HEK293T (cell line): ENCODE measurements at regions not wholly inside any gene's neighbourhood (a gene's known extent, or its start where the extent isn't known, plus 50 kb on each side); places are given as distances from the start of the nearest gene placed in this dataset.

Experiments
- CTCF ChIA-PET: fragments of 350-600 bp; formaldehyde crosslinking; extraction: SDS; loops from one replicate; lab custom pipeline; 2021; ENCODE audit warnings: antibody characterized with exemption, inconsistent platforms; lab: Yijun Ruan, JAX
- POLR2A ChIA-PET: fragments of 350-600 bp; formaldehyde crosslinking; extraction: SDS; loops from one replicate; lab custom pipeline; 2020; ENCODE audit warnings: antibody characterized with exemption, inconsistent platforms; lab: Yijun Ruan, JAX
- DNase-seq: peaks from one replicate; pipeline ENCODE4 v3.0.0; 2012; ENCODE audit warnings: mixed read lengths; ENCODE audit errors: extremely low spot score
- ARNT ChIP-seq: fragments of 450-650 bp; IDR thresholded peaks from 2 replicates; pipeline ENCODE4 v1.6.1; 2017; ENCODE audit warnings: mild to moderate bottlenecking
- BHLHE40 ChIP-seq: fragments of 450-650 bp; IDR thresholded peaks from 2 replicates; pipeline ENCODE4 v1.6.1; 2016; ENCODE audit warnings: mild to moderate bottlenecking, moderate library complexity, borderline replicate concordance
- CTBP1 ChIP-seq: fragments of 450-650 bp; IDR thresholded peaks from 2 replicates; pipeline ENCODE4 v1.6.1; 2016; ENCODE audit warnings: borderline replicate concordance
- ELF4 ChIP-seq: fragments of 450-650 bp; IDR thresholded peaks from 2 replicates; pipeline ENCODE4 v1.6.1; 2017; ENCODE audit warnings: antibody characterized with exemption
- FOXA1 ChIP-seq: fragments of 450-650 bp; IDR thresholded peaks from 2 replicates; pipeline ENCODE4 v1.6.1; 2016; ENCODE audit warnings: mild to moderate bottlenecking
- FOXK2 ChIP-seq: fragments of 450-650 bp; IDR thresholded peaks from 2 replicates; pipeline ENCODE4 v1.6.1; 2016; ENCODE audit warnings: mild to moderate bottlenecking
- FOXM1 ChIP-seq: fragments of 450-650 bp; IDR thresholded peaks from 2 replicates; pipeline ENCODE4 v1.6.1; 2017; ENCODE audit warnings: mild to moderate bottlenecking, borderline replicate concordance
- HDGF ChIP-seq: fragments of 450-650 bp; IDR thresholded peaks from 2 replicates; pipeline ENCODE4 v1.6.1; 2017; ENCODE audit warnings: antibody characterized with exemption, borderline replicate concordance
- L3MBTL2 ChIP-seq: fragments of 450-650 bp; conservative IDR thresholded peaks from 2 replicates; pipeline ENCODE4 v1.6.1; 2016; ENCODE audit warnings: mild to moderate bottlenecking
- LEF1 ChIP-seq: fragments of 450-650 bp; IDR thresholded peaks from 2 replicates; pipeline ENCODE4 v1.6.1; 2017; ENCODE audit warnings: mild to moderate bottlenecking, borderline replicate concordance
- NFRKB ChIP-seq: fragments of 450-650 bp; IDR thresholded peaks from 2 replicates; pipeline ENCODE4 v1.6.1; 2016; ENCODE audit warnings: mild to moderate bottlenecking, moderate library complexity
- SP1 ChIP-seq: fragments of 450-650 bp; IDR thresholded peaks from 2 replicates; pipeline ENCODE4 v1.6.1; 2017
- SUZ12 ChIP-seq: fragments of 450-650 bp; IDR thresholded peaks from 2 replicates; pipeline ENCODE4 v1.6.1; 2016; ENCODE audit warnings: mild to moderate bottlenecking
- TARDBP ChIP-seq: fragments of 450-650 bp; IDR thresholded peaks from 2 replicates; pipeline ENCODE4 v1.6.1; 2016
- ZNF384 ChIP-seq: fragments of 450-650 bp; IDR thresholded peaks from 2 replicates; pipeline ENCODE4 v1.6.1; 2016
- TF ChIP-seq, protein P1 (sequence below): fragments of 450-650 bp; IDR thresholded peaks from 2 replicates; pipeline ENCODE4 v1.6.1; 2016

DNA sequence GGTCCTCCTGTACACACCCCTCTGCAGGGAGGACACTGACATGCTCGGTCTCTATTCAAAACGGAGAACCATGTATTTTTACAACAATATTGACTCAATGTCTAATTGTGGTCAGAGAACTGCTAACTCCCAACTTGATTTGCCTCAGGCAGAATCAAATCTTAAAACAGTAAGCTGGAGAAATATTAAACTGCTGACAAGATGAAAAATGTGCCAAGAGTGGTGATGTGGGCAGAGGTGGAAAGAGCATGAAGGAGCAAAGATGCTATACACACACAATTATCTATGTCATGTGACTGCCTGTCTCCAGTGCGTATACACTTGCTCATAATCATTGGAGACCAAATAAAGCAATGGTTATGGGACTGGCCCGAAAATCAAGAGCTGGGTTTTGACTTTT, 556.1 kb upstream of the ZNF608 start:
- POLR2A ChIA-PET, result no interaction called here
- CTCF ChIA-PET, result no interaction called here
- DNase-seq, result no peak
- TF ChIP-seq CTBP1 (no peak), TARDBP (no peak)

DNA sequence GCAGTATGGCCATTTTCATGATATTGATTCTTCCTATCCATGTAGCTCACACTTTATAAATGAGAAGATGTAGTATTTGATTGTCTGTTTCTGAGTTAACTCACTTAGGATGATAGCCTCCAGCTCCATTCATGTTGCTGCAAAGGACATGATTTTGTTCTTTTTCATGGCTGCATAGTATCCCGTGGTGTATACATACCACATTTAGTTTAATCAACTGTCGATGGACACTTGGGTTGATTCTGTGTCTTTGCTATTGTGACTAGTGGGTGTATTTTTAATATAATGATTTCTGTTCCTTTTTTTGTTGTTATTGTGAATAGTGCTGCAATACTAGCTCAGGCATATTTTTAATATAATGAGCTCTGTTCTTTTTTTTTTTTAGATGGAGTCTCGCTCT, 560.3 kb upstream of the ZNF608 start:
- ChIA-PET CTCF (no interaction called here), POLR2A (no interaction called here)
- DNase-seq, result no peak
- TF ChIP-seq ZNF384, result no peak
- TF ChIP-seq SUZ12, result no peak
- TF ChIP-seq FOXK2, result no peak
- TF ChIP-seq FOXA1, result no peak
- no peak for TF ChIP-seq FOXM1
- TF ChIP-seq CTBP1, result no peak
- no peak for TF ChIP-seq ARNT
- no peak for TF ChIP-seq ELF4
- TF ChIP-seq HDGF, result no peak
- no peak for TF ChIP-seq L3MBTL2
- TF ChIP-seq LEF1, result no peak
- no peak for TF ChIP-seq BHLHE40
- no peak for TF ChIP-seq NFRKB
- TF ChIP-seq, protein P1, sequence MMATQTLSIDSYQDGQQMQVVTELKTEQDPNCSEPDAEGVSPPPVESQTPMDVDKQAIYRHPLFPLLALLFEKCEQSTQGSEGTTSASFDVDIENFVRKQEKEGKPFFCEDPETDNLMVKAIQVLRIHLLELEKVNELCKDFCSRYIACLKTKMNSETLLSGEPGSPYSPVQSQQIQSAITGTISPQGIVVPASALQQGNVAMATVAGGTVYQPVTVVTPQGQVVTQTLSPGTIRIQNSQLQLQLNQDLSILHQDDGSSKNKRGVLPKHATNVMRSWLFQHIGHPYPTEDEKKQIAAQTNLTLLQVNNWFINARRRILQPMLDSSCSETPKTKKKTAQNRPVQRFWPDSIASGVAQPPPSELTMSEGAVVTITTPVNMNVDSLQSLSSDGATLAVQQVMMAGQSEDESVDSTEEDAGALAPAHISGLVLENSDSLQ, result no peak
- TF ChIP-seq TARDBP, result no peak
- no peak for TF ChIP-seq SP1

DNA sequence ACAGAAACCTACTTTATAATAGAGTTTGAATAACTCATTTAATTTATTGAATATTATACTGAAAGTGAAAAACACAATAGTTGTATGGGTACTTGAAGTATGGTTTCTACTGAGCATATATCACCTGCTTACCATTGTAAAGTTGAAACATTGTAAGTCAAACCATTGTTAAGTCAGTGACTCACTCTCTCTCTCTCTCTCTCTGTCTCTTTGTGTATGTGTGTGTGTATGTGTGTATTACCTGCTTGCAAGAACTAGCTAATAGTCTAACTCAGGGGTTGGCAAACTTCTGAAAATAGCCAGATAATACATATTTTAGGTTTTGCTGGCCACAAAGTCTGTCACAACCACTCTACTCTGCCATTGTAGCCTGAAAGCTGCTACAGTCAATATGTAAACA, 564.3 kb upstream of the ZNF608 start:
- no peak for TF ChIP-seq ZNF384
- TF ChIP-seq SP1, result no peak
- TF ChIP-seq FOXM1, result no peak
- TF ChIP-seq BHLHE40, result no peak
- no peak for TF ChIP-seq CTBP1
- no peak for TF ChIP-seq HDGF
- no peak for TF ChIP-seq TARDBP
- TF ChIP-seq ELF4, result no peak
- TF ChIP-seq NFRKB, result no peak
- no peak for DNase-seq
- ChIA-PET CTCF (interaction anchor here (1.2 kb wide), 1 partner anchor 17 kb away, joined by 4 read pairs; no protein-coding TSS in a partner anchor), POLR2A (no interaction called here)

- DNase-seq, result no peak
- TF ChIP-seq L3MBTL2 (no peak), HDGF (no peak), ELF4 (no peak), CTBP1 (no peak), TARDBP (no peak), ZNF384 (no peak), BHLHE40 (no peak), LEF1 (no peak), FOXM1 (no peak), NFRKB (no peak), SUZ12 (no peak), SP1 (no peak), FOXA1 (no peak), FOXK2 (no peak), ARNT (no peak)
- TF ChIP-seq, protein P1, result no peak
- ChIA-PET POLR2A (no interaction called here), CTCF (no interaction called here)
Observed at GRCh38 chr5:125311743-125312142, 565.3 kb upstream of the ZNF608 start.

GRCh38 chr5:125313555-125313954, 567.1 kb upstream of the ZNF608 start:
- CTCF ChIA-PET, result no interaction called here
- POLR2A ChIA-PET, result interaction anchor here (0.6 kb wide), 1 partner anchor 62 kb away, joined by 3 read pairs; no protein-coding TSS in a partner anchor
- TF ChIP-seq FOXA1 (no peak), L3MBTL2 (no peak), HDGF (no peak), ELF4 (no peak), SP1 (no peak), BHLHE40 (no peak), ZNF384 (no peak), CTBP1 (no peak), NFRKB (no peak), TARDBP (no peak), ARNT (no peak), FOXM1 (no peak), FOXK2 (no peak), SUZ12 (no peak), LEF1 (no peak)
- TF ChIP-seq, protein P1, result no peak

GRCh38 chr5:125315306-125315705, 568.9 kb upstream of the ZNF608 start:
- TF ChIP-seq BHLHE40, result no peak
- no peak for TF ChIP-seq L3MBTL2
- TF ChIP-seq, protein P1, result no peak
- TF ChIP-seq ELF4, result no peak
- TF ChIP-seq ARNT, result no peak
- no peak for TF ChIP-seq SP1
- no peak for TF ChIP-seq ZNF384
- no peak for TF ChIP-seq TARDBP
- no peak for TF ChIP-seq FOXM1
- TF ChIP-seq SUZ12, result no peak
- no peak for TF ChIP-seq HDGF
- TF ChIP-seq CTBP1, result no peak
- TF ChIP-seq FOXK2, result no peak
- no peak for TF ChIP-seq FOXA1
- CTCF ChIA-PET, result no interaction called here
- no peak for DNase-seq
- POLR2A ChIA-PET, result no interaction called here

More at GRCh38 chr5:125313555-125313954, 567.1 kb upstream of the ZNF608 start:
- no peak for DNase-seq
